ENCODE measurements at regions not wholly inside any gene's neighbourhood (a gene's known extent, or its start where the extent isn't known, plus 50 kb on each side); places are given as distances from the start of the nearest gene placed in this dataset.

- 86% methylated on average over 9 of the region's 9 CpGs for WGBS
- H3K4me1 ChIP-seq (ENCODE audit: insufficient read depth, low read length) = no peaks in the 10 kb centered on the region
- no peak overlapping the region for H3K4me3 ChIP-seq (ENCODE audit: low read length)
- no peak overlapping the region for H3K9ac ChIP-seq (ENCODE audit: low read depth, low read length)
- H3K27ac ChIP-seq (ENCODE audit: low read depth, low read length) = no peak overlapping the region
- H3K9me3 ChIP-seq (ENCODE audit: insufficient read depth, low read depth, low read length) = peaks cover 12% of the 10 kb centered on the region
- no peaks in the 10 kb centered on the region for H3K36me3 ChIP-seq (ENCODE audit: insufficient read depth, low read length)
- no peaks in the 10 kb centered on the region for H3K27me3 ChIP-seq (ENCODE audit: insufficient read depth, low read length)
These were observed 200.2 kb upstream of the NUDT4 start for GRCh38 chr12:93177208-93178153.

DNA sequence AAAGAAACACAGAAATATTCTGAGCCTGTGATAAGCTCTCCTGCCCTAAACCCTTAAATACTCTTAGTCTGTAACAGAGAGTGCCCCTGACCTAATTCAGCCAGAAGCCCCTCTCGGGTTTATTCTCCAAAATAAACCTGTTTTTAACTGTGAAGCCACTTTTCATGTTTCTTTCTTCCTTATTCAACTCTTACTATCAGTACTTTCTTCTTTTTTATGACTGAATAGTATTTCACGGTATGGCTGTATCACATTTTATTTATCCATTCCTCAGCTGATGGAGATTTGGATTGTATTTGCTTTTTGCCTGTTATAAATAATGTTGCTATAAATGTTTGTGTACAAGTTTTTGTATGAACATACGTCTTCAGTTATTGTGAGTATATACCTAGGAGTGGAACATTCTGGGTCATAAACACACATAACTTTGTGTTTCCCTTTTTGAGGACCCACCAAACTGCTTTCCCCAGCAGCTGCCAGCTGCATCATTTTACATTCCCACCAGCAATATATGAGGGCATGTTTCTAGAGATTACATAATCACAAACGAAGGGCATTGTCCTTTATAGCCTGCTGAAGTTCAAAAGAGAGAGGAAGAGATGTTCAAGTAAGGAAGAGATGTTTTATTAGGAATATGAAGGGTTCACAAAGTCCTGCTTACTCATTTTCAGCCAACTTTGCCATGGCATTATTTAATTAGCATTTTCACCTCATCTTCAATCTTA, 199.4 kb upstream of the NUDT4 start:
- H3K4me1 ChIP-seq (ENCODE audit: insufficient read depth, low read length) = no peaks in the 10 kb centered on the region
- H3K9ac ChIP-seq (ENCODE audit: low read depth, low read length) = no peak overlapping the region
- H3K9me3 ChIP-seq (ENCODE audit: insufficient read depth, low read depth, low read length) = peaks cover 12% of the 10 kb centered on the region
- H3K27me3 ChIP-seq (ENCODE audit: insufficient read depth, low read length) = no peaks in the 10 kb centered on the region
- no peak overlapping the region for H3K27ac ChIP-seq (ENCODE audit: low read depth, low read length)
- no peak overlapping the region for H3K4me3 ChIP-seq (ENCODE audit: low read length)
- H3K36me3 ChIP-seq (ENCODE audit: insufficient read depth, low read length) = no peaks in the 10 kb centered on the region
- WGBS = 89% methylated on average over 3 of the region's 4 CpGs

DNA sequence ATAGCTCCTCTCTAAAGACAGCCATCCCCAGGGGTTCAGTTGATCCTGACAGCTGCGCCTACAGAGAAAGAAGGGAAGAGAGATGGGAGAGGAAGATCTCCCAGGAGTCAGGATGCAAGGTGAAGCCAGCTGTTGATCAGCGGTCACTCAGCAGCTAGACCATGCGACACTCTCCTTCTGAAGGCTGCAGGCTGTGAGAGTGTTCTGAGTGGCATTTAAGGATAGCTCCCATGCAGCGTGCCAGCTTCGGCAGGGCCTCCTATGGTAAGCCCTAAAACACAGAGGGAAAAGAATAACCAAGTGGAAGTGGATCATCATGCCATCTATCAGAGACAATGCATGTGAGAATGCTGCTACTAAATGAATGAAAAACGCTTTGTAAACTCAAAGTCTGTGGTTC, 197.9 kb upstream of the NUDT4 start:
- Histone ChIP-seq H3K4me1 (ENCODE audit: insufficient read depth, low read length) (no peaks in the 10 kb centered on the region), H3K4me3 (ENCODE audit: low read length) (no peak overlapping the region), H3K9me3 (ENCODE audit: insufficient read depth, low read depth, low read length) (peaks cover 12% of the 10 kb centered on the region), H3K27me3 (ENCODE audit: insufficient read depth, low read length) (no peaks in the 10 kb centered on the region), H3K9ac (ENCODE audit: low read depth, low read length) (no peak overlapping the region), H3K27ac (ENCODE audit: low read depth, low read length) (no peak overlapping the region), H3K36me3 (ENCODE audit: insufficient read depth, low read length) (no peaks in the 10 kb centered on the region)
- 96% methylated on average over 6 of the region's 6 CpGs for whole genome bisulfite sequencing

- no peaks in the 10 kb centered on the region for H3K4me1 ChIP-seq (ENCODE audit: insufficient read depth, low read length)
- 95% methylated on average over 2 of the region's 2 CpGs for WGBS
These were observed 197.2 kb upstream of the NUDT4 start for GRCh38 chr12:93180566-93180965.

DNA sequence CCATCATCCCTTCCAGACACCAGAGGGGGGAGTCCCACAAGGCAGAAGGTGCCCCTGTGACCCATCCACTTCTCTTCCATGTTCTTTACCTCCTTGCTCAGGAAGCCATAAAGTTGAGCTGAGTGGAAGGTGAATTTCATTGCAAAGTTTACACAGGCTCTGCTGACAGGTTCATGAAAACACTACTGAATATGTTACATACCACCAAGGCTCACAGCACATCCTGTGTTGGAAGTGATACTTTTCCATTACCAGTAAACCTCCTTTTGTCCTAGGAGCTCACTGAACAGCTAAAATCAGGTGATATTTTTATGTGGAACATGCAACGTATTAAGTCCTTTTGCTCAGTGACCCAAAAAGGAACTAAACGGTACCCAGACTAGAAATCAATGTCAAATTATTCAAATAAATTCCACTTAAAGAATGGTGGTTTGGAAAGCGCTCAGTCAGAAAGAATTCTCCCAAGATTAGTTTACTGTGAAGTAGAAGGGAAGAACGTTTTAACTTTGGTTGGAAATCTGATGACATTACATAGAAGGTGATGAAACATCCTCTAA, 196.2 kb upstream of the NUDT4 start:
- WGBS = 95% methylated on average over 4 of the region's 4 CpGs
- no peaks in the 10 kb centered on the region for H3K36me3 ChIP-seq (ENCODE audit: insufficient read depth, low read length)
- no peaks in the 10 kb centered on the region for H3K27me3 ChIP-seq (ENCODE audit: insufficient read depth, low read length)
- peaks cover 12% of the 10 kb centered on the region for H3K9me3 ChIP-seq (ENCODE audit: insufficient read depth, low read depth, low read length)
- no peak overlapping the region for H3K27ac ChIP-seq (ENCODE audit: low read depth, low read length)
- no peak overlapping the region for H3K4me3 ChIP-seq (ENCODE audit: low read length)
- H3K4me1 ChIP-seq (ENCODE audit: insufficient read depth, low read length) = no peaks in the 10 kb centered on the region
- H3K9ac ChIP-seq (ENCODE audit: low read depth, low read length) = no peak overlapping the region

More at GRCh38 chr12:93180566-93180965, 197.2 kb upstream of the NUDT4 start:
- H3K36me3 ChIP-seq (ENCODE audit: insufficient read depth, low read length) = no peaks in the 10 kb centered on the region
- no peak overlapping the region for H3K4me3 ChIP-seq (ENCODE audit: low read length)
- no peak overlapping the region for H3K9ac ChIP-seq (ENCODE audit: low read depth, low read length)
- H3K9me3 ChIP-seq (ENCODE audit: insufficient read depth, low read depth, low read length) = peaks cover 12% of the 10 kb centered on the region
- H3K27me3 ChIP-seq (ENCODE audit: insufficient read depth, low read length) = no peaks in the 10 kb centered on the region
- no peak overlapping the region for H3K27ac ChIP-seq (ENCODE audit: low read depth, low read length)

DNA sequence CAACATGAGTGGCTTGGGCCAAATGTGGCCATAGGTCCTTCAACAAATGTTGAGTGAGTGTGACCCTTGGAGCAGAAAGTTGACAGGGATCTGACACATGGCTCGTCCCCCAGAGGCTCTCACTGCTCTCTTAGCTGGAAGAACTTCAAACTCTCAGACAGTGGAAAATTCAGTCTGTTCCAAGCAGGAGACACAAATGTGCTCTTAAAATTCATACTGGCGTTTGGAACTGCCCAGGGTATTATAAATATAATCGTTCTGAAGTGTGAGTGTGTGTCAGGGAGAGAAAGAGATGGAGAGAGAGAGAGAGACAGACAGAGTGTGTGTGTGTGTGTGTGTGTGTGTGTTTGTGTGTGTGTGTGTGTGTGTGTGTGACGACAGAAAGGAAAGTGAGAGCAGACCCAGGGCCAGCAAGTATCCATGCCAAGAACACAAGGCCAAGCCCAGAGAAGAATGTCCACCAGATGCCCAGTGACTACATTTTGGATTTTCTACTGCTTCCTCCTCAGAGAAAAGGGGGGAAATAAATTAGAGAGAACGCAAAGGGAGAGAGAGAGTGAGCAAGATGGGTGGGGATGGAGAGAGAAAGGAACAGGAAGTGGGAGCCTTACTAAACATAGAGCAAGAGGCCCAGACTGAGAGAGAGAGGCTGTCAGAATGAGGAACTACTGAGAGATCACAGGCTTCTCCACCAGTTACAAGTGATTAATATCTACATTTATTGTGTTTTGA, 193.6 kb upstream of the NUDT4 start:
- Histone ChIP-seq H3K9me3 (ENCODE audit: insufficient read depth, low read depth, low read length) (peaks cover under 1% of the 10 kb centered on the region; the same call in 1 of the 2 replicates), H3K27ac (ENCODE audit: low read depth, low read length) (no peak overlapping the region)

DNA sequence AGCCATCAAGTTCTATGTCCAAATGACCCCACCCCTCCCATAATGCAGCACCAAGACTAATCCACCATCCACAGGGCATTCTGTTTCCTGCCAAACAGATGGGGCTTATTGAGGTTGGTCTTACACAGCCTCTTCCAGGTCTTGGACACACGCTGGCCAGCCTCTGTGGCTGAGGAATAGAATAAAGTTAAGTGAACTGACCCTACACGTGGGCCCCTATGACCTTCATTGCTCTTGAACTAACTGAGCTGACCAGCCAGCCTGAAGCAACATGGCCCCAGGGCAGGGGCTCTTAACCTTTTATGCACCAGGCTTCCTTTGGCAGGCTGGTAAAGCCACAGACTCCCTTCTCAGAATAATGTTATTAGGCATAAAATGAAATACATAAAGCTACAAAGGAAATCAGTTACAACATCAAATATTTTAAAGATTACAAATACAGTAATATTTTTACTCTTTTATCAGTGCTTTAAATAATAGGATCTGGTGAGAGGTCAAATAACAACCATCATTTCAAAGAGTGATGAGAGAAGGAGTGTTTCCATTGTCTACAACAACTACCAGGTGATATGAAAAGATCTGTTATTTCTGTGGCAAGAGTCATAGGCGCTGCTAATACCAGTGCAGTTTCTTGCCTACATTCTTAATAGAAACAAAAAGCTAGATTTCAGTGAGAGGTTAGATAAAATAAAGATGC, 192.9 kb upstream of the NUDT4 start:
- no peaks in the 10 kb centered on the region for H3K9me3 ChIP-seq (ENCODE audit: insufficient read depth, low read depth, low read length)
- no peaks in the 10 kb centered on the region for H3K36me3 ChIP-seq (ENCODE audit: insufficient read depth, low read length)
- 92% methylated on average over 2 of the region's 3 CpGs for WGBS
- no peak overlapping the region for H3K9ac ChIP-seq (ENCODE audit: low read depth, low read length)
- no peaks in the 10 kb centered on the region for H3K27me3 ChIP-seq (ENCODE audit: insufficient read depth, low read length)
- H3K4me3 ChIP-seq (ENCODE audit: low read length) = no peak overlapping the region
- no peak overlapping the region for H3K27ac ChIP-seq (ENCODE audit: low read depth, low read length)
- no peaks in the 10 kb centered on the region for H3K4me1 ChIP-seq (ENCODE audit: insufficient read depth, low read length)

More for the DNA sequence above, 193.6 kb upstream of the NUDT4 start:
- Histone ChIP-seq H3K4me3 (ENCODE audit: low read length) (no peak overlapping the region), H3K27me3 (ENCODE audit: insufficient read depth, low read length) (no peaks in the 10 kb centered on the region), H3K4me1 (ENCODE audit: insufficient read depth, low read length) (no peaks in the 10 kb centered on the region), H3K9ac (ENCODE audit: low read depth, low read length) (no peak overlapping the region), H3K36me3 (ENCODE audit: insufficient read depth, low read length) (no peaks in the 10 kb centered on the region)
- 91% methylated on average over 5 of the region's 5 CpGs for WGBS

DNA sequence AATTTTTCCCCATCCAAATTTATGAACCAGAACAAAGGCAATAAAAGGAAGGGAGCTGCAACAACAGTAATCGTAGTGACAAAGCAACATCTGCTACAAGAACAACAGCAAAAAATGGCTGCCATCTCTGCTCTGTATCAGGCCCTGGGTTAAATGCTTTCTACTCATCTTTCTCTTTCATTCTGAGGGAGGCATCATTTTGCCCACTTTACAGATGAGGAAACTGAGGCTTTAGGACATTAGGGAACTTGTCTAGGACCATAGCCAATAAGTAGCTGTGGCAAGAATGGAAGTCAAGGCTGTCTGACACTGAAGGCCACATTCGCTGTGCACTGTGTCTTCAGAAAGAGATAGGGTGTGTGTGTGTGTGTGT, 192.4 kb upstream of the NUDT4 start:
- Histone ChIP-seq H3K9ac (ENCODE audit: low read depth, low read length) (no peak overlapping the region), H3K4me3 (ENCODE audit: low read length) (no peak overlapping the region), H3K9me3 (ENCODE audit: insufficient read depth, low read depth, low read length) (no peaks in the 10 kb centered on the region), H3K36me3 (ENCODE audit: insufficient read depth, low read length) (no peaks in the 10 kb centered on the region), H3K27ac (ENCODE audit: low read depth, low read length) (no peak overlapping the region), H3K27me3 (ENCODE audit: insufficient read depth, low read length) (no peaks in the 10 kb centered on the region), H3K4me1 (ENCODE audit: insufficient read depth, low read length) (no peaks in the 10 kb centered on the region)
- WGBS = 93% methylated on average over 2 of the region's 2 CpGs

DNA sequence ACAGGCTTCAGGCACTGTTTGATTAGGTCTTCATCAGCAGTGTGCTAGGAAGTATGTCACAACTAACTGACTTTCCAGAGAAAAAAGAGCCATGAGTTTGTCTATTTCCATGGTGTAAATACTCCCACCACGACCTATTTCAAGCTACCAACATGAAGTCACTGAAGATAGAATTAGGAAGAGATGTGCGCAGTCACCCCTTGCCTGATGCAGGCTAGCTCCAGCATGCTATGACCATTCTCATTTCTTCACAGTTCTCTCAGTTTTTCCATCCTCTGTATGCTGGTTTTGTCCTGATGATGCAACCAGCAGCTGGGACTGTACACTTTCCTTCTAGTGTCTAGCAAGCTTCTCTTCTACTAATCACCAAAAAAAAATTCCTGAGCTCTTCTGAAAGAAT, 191.6 kb upstream of the NUDT4 start:
- H3K9me3 ChIP-seq (ENCODE audit: insufficient read depth, low read depth, low read length) = no peaks in the 10 kb centered on the region
- no peak overlapping the region for H3K27ac ChIP-seq (ENCODE audit: low read depth, low read length)
- no peaks in the 10 kb centered on the region for H3K36me3 ChIP-seq (ENCODE audit: insufficient read depth, low read length)
- 82% methylated on average over 2 of the region's 2 CpGs for WGBS
- no peaks in the 10 kb centered on the region for H3K27me3 ChIP-seq (ENCODE audit: insufficient read depth, low read length)
- no peak overlapping the region for H3K4me3 ChIP-seq (ENCODE audit: low read length)
- no peak overlapping the region for H3K9ac ChIP-seq (ENCODE audit: low read depth, low read length)
- no peaks in the 10 kb centered on the region for H3K4me1 ChIP-seq (ENCODE audit: insufficient read depth, low read length)

- 97% methylated on average over 2 of the region's 2 CpGs for WGBS
- Histone ChIP-seq H3K4me1 (ENCODE audit: insufficient read depth, low read length) (no peaks in the 10 kb centered on the region), H3K4me3 (ENCODE audit: low read length) (no peak overlapping the region), H3K27me3 (ENCODE audit: insufficient read depth, low read length) (no peaks in the 10 kb centered on the region), H3K9me3 (ENCODE audit: insufficient read depth, low read depth, low read length) (no peaks in the 10 kb centered on the region), H3K27ac (ENCODE audit: low read depth, low read length) (no peak overlapping the region), H3K36me3 (ENCODE audit: insufficient read depth, low read length) (no peaks in the 10 kb centered on the region), H3K9ac (ENCODE audit: low read depth, low read length) (no peak overlapping the region)
These were observed 191.1 kb upstream of the NUDT4 start for GRCh38 chr12:93186621-93187020.

Measured in HUES64 (cell line).